HUDEP-2 (cell line): ENCODE measurements at regions not wholly inside any gene's neighbourhood (a gene's known extent, or its start where the extent isn't known, plus 50 kb on each side); places are given as distances from the start of the nearest gene placed in this dataset.
"Not testable (repeated sequence)": the region's sequence is repeated elsewhere in the genome, so short reads cannot be mapped to it uniquely, and the experiment has no call there.

ENCODE experiments used
- DNase-seq, 76 experiments: peaks; one replicate each; lab custom pipeline; 2025; ENCODE audit not compliant: unreplicated experiment in 76 of 76; lab: John Stamatoyannopoulos, UW

GRCh38 chr3:109982201-109982600 lies 644.9 kb upstream of the DPPA4 start:
- no peak for DNase-seq

GRCh38 chr3:109984976-109985375 lies 647.6 kb upstream of the DPPA4 start:
- DNase-seq: no peak

- no peak for DNase-seq
Observed at GRCh38 chr3:109985943-109986555, 648.7 kb upstream of the DPPA4 start.

GRCh38 chr3:109994853-109995252 lies 657.5 kb upstream of the DPPA4 start:
- DNase-seq: no peak

- no peak for DNase-seq
Observed at GRCh38 chr3:109995377-109995776, 658.0 kb upstream of the DPPA4 start.

GRCh38 chr3:110001905-110002304 lies 664.6 kb upstream of the DPPA4 start:
- DNase-seq: not testable (repeated sequence)

GRCh38 chr3:110006913-110007312 lies 669.6 kb upstream of the DPPA4 start:
- no peak for DNase-seq

- DNase-seq: no peak
Observed at GRCh38 chr3:110015231-110015963, 678.1 kb upstream of the DPPA4 start.

GRCh38 chr3:110016235-110016815 lies 679.0 kb upstream of the DPPA4 start:
- DNase-seq: no peak

GRCh38 chr3:110017304-110017703 lies 680.0 kb upstream of the DPPA4 start:
- DNase-seq: no peak

GRCh38 chr3:110021659-110022058 lies 684.3 kb upstream of the DPPA4 start:
- no peak for DNase-seq

GRCh38 chr3:110023022-110023421 lies 685.7 kb upstream of the DPPA4 start:
- not testable (repeated sequence) for DNase-seq

GRCh38 chr3:110026421-110026820 lies 689.1 kb upstream of the DPPA4 start:
- DNase-seq: no peak

- DNase-seq: no peak
Observed at GRCh38 chr3:110027446-110028080, 690.2 kb upstream of the DPPA4 start.

GRCh38 chr3:110031975-110032374 lies 694.6 kb upstream of the DPPA4 start:
- DNase-seq: no peak

GRCh38 chr3:110059431-110059830 lies 722.1 kb upstream of the DPPA4 start:
- no peak for DNase-seq

GRCh38 chr3:110062716-110063115 lies 725.4 kb upstream of the DPPA4 start:
- no peak for DNase-seq

- no peak for DNase-seq
Observed at GRCh38 chr3:110063178-110063577, 725.8 kb upstream of the DPPA4 start.

- no peak for DNase-seq
Observed at GRCh38 chr3:110066206-110066605, 728.9 kb upstream of the DPPA4 start.

- no peak for DNase-seq
Observed at GRCh38 chr3:110067527-110067926, 730.2 kb upstream of the DPPA4 start.

- DNase-seq: no peak
Observed at GRCh38 chr3:110069761-110070160, 732.4 kb upstream of the DPPA4 start.
